Endodermal cell (in vitro differentiated cells): ENCODE measurements at regions not wholly inside any gene's neighbourhood (a gene's known extent, or its start where the extent isn't known, plus 50 kb on each side); places are given as distances from the start of the nearest gene placed in this dataset.

ENCODE experiments used
- DNase-seq: peaks from one replicate; pipeline ENCODE4 v3.0.0-alpha.2; 2017
- H3K27ac ChIP-seq: 2 replicates; pipeline ENCODE4 v1.5.1; 2013; ENCODE audit warnings: mild to moderate bottlenecking, low read depth, low read length, moderate library complexity
- H3K27me3 ChIP-seq: 2 replicates; pipeline ENCODE4 v1.6.1; 2013; ENCODE audit warnings: mild to moderate bottlenecking, low read length, moderate library complexity; ENCODE audit not compliant: insufficient read depth, control insufficient read depth, poor library complexity, severe bottlenecking
- H3K36me3 ChIP-seq: 2 replicates; pipeline ENCODE4 v1.7.0; 2013; ENCODE audit warnings: mild to moderate bottlenecking, low read length, moderate library complexity; ENCODE audit not compliant: control insufficient read depth, insufficient read depth
- H3K4me1 ChIP-seq: one replicate; pipeline ENCODE4 v1.7.0; 2013; ENCODE audit warnings: low read length; ENCODE audit not compliant: control insufficient read depth, insufficient read depth
- H3K4me3 ChIP-seq: 2 replicates; pipeline ENCODE4 v1.5.1; 2013; ENCODE audit warnings: mild to moderate bottlenecking, low read length, moderate library complexity
- H3K9ac ChIP-seq: 2 replicates; pipeline ENCODE4 v1.6.1; 2013; ENCODE audit warnings: mild to moderate bottlenecking, low read length, moderate library complexity; ENCODE audit not compliant: poor library complexity, severe bottlenecking; ENCODE audit errors: extremely low read depth
- H3K9me3 ChIP-seq: 2 replicates; pipeline ENCODE4 v1.6.1; 2013; ENCODE audit warnings: mild to moderate bottlenecking, low read length, moderate library complexity; ENCODE audit not compliant: control insufficient read depth
- H3K27ac Mint-ChIP-seq: 2 replicates; pipeline ENCODE4 v1.8.0; 2020; ENCODE audit warnings: mixed read lengths
- H3K27me3 Mint-ChIP-seq: 2 replicates; pipeline ENCODE4 v1.8.0; 2021; ENCODE audit warnings: mild to moderate bottlenecking, mixed read lengths; ENCODE audit not compliant: insufficient read depth
- H3K36me3 Mint-ChIP-seq: 2 replicates; pipeline ENCODE4 v1.8.0; 2020; ENCODE audit warnings: low read depth, mixed read lengths
- H3K4me1 Mint-ChIP-seq: 2 replicates; pipeline ENCODE4 v1.8.0; 2020; ENCODE audit warnings: mixed read lengths
- H3K4me3 Mint-ChIP-seq: 2 replicates; pipeline ENCODE4 v1.8.0; 2020; ENCODE audit warnings: mild to moderate bottlenecking, moderate library complexity, mixed read lengths
- H3K9me3 Mint-ChIP-seq: 2 replicates; pipeline ENCODE4 v1.8.0; 2020; ENCODE audit warnings: mild to moderate bottlenecking, mixed read lengths
- WGBS, 2 experiments: methylation state at CpG; one replicate each; pipeline versions ENCODE4 v1.1.5 to v1.1.7; 2013; ENCODE audit warnings: missing lambda C conversion rate in 2 of 2, mixed read lengths in 1 of 2; ENCODE audit not compliant: insufficient coverage in 1 of 2, insufficient read length in 1 of 2; 5-methylcytosine and 5-hydroxymethylcytosine counted together
- TF ChIP-seq, protein P1 (sequence below): fragments of 200-600 bp; sonication (generic); conservative IDR thresholded peaks from 2 replicates; pipeline ENCODE4 v1.5.0; 2021; ENCODE audit warnings: antibody characterized with exemption, mild to moderate bottlenecking

GRCh38 chr15:95121191-95121590 is 889.8 kb downstream of the MCTP2 start:
- no peaks in the 10 kb centered on the region for H3K36me3 Mint-ChIP-seq
- DNase-seq: peak; percentile 45
- no peaks in the 10 kb centered on the region for H3K9me3 ChIP-seq
- no peak overlapping the region for H3K27ac Mint-ChIP-seq
- H3K4me1 ChIP-seq: no peaks in the 10 kb centered on the region
- H3K4me3 ChIP-seq: no peak overlapping the region
- H3K4me1 Mint-ChIP-seq: peaks cover 9% of the 10 kb centered on the region
- H3K9me3 Mint-ChIP-seq: no peaks in the 10 kb centered on the region
- WGBS, 2 experiments: 88 to 100% methylated on average over 1 of the region's 1 CpG
- TF ChIP-seq, protein P1, sequence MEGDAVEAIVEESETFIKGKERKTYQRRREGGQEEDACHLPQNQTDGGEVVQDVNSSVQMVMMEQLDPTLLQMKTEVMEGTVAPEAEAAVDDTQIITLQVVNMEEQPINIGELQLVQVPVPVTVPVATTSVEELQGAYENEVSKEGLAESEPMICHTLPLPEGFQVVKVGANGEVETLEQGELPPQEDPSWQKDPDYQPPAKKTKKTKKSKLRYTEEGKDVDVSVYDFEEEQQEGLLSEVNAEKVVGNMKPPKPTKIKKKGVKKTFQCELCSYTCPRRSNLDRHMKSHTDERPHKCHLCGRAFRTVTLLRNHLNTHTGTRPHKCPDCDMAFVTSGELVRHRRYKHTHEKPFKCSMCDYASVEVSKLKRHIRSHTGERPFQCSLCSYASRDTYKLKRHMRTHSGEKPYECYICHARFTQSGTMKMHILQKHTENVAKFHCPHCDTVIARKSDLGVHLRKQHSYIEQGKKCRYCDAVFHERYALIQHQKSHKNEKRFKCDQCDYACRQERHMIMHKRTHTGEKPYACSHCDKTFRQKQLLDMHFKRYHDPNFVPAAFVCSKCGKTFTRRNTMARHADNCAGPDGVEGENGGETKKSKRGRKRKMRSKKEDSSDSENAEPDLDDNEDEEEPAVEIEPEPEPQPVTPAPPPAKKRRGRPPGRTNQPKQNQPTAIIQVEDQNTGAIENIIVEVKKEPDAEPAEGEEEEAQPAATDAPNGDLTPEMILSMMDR: no peak
- H3K27me3 ChIP-seq: no peaks in the 10 kb centered on the region
- no peak overlapping the region for H3K4me3 Mint-ChIP-seq
- H3K27ac ChIP-seq: no peak overlapping the region
- no peak overlapping the region for H3K9ac ChIP-seq
- H3K36me3 ChIP-seq: no peaks in the 10 kb centered on the region
- H3K27me3 Mint-ChIP-seq: no peaks in the 10 kb centered on the region

- H3K4me1 Mint-ChIP-seq: peaks cover 9% of the 10 kb centered on the region
- Histone ChIP-seq H3K9ac (no peak overlapping the region), H3K4me3 (no peak overlapping the region), H3K27ac (no peak overlapping the region), H3K9me3 (no peaks in the 10 kb centered on the region), H3K4me1 (no peaks in the 10 kb centered on the region), H3K36me3 (no peaks in the 10 kb centered on the region), H3K27me3 (no peaks in the 10 kb centered on the region)
- no peaks in the 10 kb centered on the region for H3K9me3 Mint-ChIP-seq
- WGBS, 2 experiments: 94% methylated on average over 2 of the region's 2 CpGs; no CpG with 5 or more reads in 1 of the 2 experiments
- TF ChIP-seq, protein P1: no peak
- H3K27ac Mint-ChIP-seq: no peak overlapping the region
- no peak overlapping the region for H3K4me3 Mint-ChIP-seq
- no peak for DNase-seq
- H3K27me3 Mint-ChIP-seq: no peaks in the 10 kb centered on the region
- no peaks in the 10 kb centered on the region for H3K36me3 Mint-ChIP-seq
Measured at GRCh38 chr15:95125803-95126202, 894.4 kb downstream of the MCTP2 start.

- Histone ChIP-seq H3K9ac (no peak overlapping the region), H3K27ac (no peak overlapping the region), H3K36me3 (no peaks in the 10 kb centered on the region), H3K9me3 (no peaks in the 10 kb centered on the region), H3K27me3 (no peaks in the 10 kb centered on the region), H3K4me3 (no peak overlapping the region), H3K4me1 (no peaks in the 10 kb centered on the region)
- DNase-seq: no peak
- H3K4me3 Mint-ChIP-seq: no peak overlapping the region
- WGBS, 2 experiments: 89 to 93% methylated on average over 2 to 3 of the region's 3 CpGs
- H3K27ac Mint-ChIP-seq: no peak overlapping the region
- peaks cover 3% of the 10 kb centered on the region for H3K4me1 Mint-ChIP-seq
- no peaks in the 10 kb centered on the region for H3K9me3 Mint-ChIP-seq
- TF ChIP-seq, protein P1: no peak
- no peaks in the 10 kb centered on the region for H3K36me3 Mint-ChIP-seq
- H3K27me3 Mint-ChIP-seq: no peaks in the 10 kb centered on the region
Measured at GRCh38 chr15:95127356-95127755, 896.0 kb downstream of the MCTP2 start.
